ENCODE measurements at regions not wholly inside any gene's neighbourhood (a gene's known extent, or its start where the extent isn't known, plus 50 kb on each side); places are given as distances from the start of the nearest gene placed in this dataset.

- in situ Hi-C loops (cut with HindIII; ENCODE audit: low sequenced_read_pairs), result no loop called here
These were observed 113.7 kb downstream of the QPCT start for GRCh38 chr2:37458133-37458532.

GRCh38 chr2:37459095-37459981 lies 114.9 kb downstream of the QPCT start:
- no peak for TF ChIP-seq CTCF (IDR thresholded peaks at IDR 0.05; ENCODE audit: low read depth, low read length, missing control alignments)
- in situ Hi-C loops (cut with HindIII; ENCODE audit: low sequenced_read_pairs), result no loop called here
- no peak overlapping the region for H3K4me3 ChIP-seq (ENCODE audit: low read depth, low read length)
- peak; percentile 48 for DNase-seq (ENCODE audit: low read depth)

More at GRCh38 chr2:37458133-37458532, 113.7 kb downstream of the QPCT start:
- TF ChIP-seq CTCF (IDR thresholded peaks at IDR 0.05; ENCODE audit: low read depth, low read length, missing control alignments), result no peak
- no peak overlapping the region for H3K4me3 ChIP-seq (ENCODE audit: low read depth, low read length)
- DNase-seq (ENCODE audit: low read depth), result no peak

GRCh38 chr2:37460896-37461229 lies 116.4 kb downstream of the QPCT start:
- TF ChIP-seq CTCF (IDR thresholded peaks at IDR 0.05; ENCODE audit: low read depth, low read length, missing control alignments), result no peak
- H3K4me3 ChIP-seq (ENCODE audit: low read depth, low read length), result no peak overlapping the region
- DNase-seq (ENCODE audit: low read depth), result no peak
- in situ Hi-C loops (cut with HindIII; ENCODE audit: low sequenced_read_pairs), result no loop called here

DNA sequence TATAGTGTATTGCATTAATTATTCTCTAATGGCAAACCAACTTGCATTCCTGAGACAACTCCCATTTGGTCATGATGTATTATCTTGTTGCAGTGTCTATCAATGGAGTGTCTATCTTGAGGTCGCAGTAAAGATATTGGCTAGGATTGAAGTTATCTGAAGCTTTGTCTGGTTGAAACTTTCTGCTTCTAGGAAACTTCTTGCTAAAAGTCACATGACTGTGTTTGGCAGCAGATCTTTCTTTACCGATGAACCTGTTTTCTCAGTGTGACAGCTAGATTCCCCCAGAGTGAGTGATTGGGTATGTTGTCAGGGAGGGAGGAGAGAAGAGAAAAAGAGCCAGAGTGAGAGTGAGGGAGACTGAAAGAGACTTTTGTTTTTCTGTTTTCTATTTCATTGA lies 119.6 kb downstream of the QPCT start:
- in situ Hi-C loops (cut with HindIII; ENCODE audit: low sequenced_read_pairs), result no loop called here
- no peak for DNase-seq (ENCODE audit: low read depth)
- TF ChIP-seq CTCF (IDR thresholded peaks at IDR 0.05; ENCODE audit: low read depth, low read length, missing control alignments), result no peak
- H3K4me3 ChIP-seq (ENCODE audit: low read depth, low read length), result no peak overlapping the region

- in situ Hi-C loops (cut with HindIII; ENCODE audit: low sequenced_read_pairs), result no loop called here
- DNase-seq (ENCODE audit: low read depth), result peak; percentile 53
- TF ChIP-seq CTCF (IDR thresholded peaks at IDR 0.05; ENCODE audit: low read depth, low read length, missing control alignments), result no peak
- H3K4me3 ChIP-seq (ENCODE audit: low read depth, low read length), result no peak overlapping the region
These were observed 122.2 kb downstream of the QPCT start for GRCh38 chr2:37466533-37467222.

GRCh38 chr2:37468170-37468569 lies 123.7 kb downstream of the QPCT start:
- peak; percentile 81 for DNase-seq (ENCODE audit: low read depth)
- TF ChIP-seq CTCF (IDR thresholded peaks at IDR 0.05; ENCODE audit: low read depth, low read length, missing control alignments), result no peak
- in situ Hi-C loops (cut with HindIII; ENCODE audit: low sequenced_read_pairs), result no loop called here
- no peak overlapping the region for H3K4me3 ChIP-seq (ENCODE audit: low read depth, low read length)
